Nucleus accumbens (tissue), 56 donors: ENCODE measurements at regions not wholly inside any gene's neighbourhood (a gene's known extent, or its start where the extent isn't known, plus 50 kb on each side); places are given as distances from the start of the nearest gene placed in this dataset.

Source experiments
- DNase-seq, 56 donors: peaks; one replicate each; lab custom pipeline; 2025; lab: John Stamatoyannopoulos, UW

DNA sequence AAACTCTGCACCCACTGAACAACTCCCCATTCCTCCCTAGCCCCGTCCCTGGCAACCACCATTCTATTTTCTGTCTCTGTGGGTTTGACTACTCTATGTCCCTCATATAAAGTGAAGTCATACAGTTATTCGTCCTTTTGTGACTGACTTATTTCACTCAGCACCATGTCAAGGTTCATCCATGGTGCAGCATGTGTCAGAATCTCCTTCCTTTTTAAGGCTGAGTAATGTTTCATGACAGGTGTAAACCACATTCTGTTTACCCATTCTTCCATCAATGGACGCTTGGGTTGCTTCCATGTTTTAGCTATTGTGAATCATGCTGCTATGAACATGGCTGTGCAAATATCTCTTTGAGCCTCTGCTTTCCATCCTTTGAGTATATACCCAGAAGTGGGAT is 192.3 kb upstream of the NSMCE3 start:
- no peak for DNase-seq

DNA sequence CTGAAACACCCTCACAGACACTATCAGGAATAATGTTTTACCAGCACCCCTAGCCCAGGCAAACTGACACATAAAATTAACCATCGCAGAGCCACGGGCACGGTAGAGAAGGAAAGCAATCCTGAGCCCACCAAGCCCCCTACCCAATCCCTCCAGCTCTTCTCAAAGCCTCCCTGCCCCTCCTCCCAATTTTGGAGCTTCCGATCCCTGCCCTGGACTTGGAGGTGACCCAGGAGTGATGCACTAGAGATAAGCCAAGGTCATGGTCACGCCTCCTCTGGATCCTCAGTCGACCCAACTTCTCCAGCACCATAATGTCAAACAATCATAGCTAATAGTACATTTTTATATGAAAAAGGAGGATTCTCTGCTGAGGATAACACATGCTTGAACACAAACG is 188.7 kb upstream of the NSMCE3 start:
- DNase-seq: no peak

DNA sequence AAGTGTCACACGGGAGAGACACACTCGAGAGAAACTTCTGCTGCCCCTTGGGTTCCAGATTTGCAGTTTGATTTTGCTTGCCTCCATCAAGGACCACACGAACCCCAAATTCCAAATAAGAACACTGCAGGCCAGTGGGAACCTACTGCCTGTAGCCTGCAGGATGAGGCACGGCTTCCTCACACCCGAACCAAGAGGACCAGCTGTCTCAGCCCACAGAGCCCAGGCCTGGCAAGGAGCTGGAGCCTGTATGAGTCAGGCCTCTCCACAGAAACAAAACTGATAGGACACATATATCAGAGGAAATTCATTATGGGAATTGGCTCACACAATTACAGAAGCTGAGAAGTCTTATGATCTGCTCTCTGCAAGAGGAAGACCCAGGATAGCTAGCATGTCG is 188.1 kb upstream of the NSMCE3 start:
- no peak for DNase-seq

DNA sequence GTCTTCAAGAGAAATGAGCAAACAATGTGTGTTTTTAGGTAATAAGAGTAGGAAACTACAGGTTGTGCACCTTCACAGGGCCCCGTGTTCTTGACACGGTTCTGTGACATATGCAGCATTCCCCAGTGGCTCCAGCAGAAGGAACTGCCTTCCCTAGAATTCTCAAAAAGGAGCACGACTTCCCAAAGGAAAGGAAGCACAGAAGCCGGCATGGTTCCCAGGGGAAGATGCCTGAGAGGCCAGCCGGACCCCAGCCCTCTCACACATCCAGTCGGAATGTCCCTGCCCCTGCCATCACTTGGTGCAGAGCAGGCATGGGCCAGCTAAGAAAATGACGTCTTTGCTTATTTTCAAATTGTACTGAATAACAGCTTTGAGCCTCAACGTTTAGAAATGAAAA is 187.3 kb upstream of the NSMCE3 start:
- no peak for DNase-seq

DNA sequence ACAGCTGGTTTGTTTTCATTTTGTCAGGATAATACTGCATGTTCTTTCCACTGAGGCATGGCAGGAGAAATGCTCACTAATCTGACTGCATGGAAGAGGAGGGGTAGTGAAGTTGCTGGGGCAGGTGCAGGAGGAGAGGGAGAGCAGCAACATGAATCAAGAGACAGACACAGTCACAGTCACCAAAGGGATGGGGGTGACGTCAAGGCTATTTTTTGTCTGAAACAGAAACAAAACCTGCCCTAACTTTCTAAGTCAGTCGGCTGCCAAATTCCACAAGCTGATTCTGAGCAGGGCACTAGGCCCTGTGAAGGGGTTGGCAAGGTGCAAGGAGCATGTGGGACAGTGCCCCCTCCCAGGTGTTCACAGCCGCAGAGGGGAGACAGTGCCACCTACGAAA is 186.6 kb upstream of the NSMCE3 start:
- no peak for DNase-seq

DNA sequence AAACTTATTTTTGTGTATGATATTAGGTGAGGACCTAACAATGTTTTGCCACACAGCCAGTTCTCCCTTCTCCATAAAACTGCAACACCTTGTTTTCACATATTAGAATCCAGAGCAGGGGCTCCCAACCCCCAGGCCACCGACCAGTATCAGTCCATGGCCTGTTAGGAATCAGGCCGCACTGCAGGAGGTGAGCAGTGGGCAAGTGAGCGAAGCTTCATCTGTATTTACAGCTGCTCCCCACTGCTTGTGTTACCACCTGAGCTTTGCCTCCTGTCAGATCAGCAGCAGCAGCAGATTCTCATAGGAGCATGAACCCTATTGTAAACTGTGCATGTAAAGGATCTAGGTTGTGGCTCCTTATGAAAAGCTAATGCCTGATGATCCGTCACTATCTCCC is 185.9 kb upstream of the NSMCE3 start:
- no peak for DNase-seq

DNA sequence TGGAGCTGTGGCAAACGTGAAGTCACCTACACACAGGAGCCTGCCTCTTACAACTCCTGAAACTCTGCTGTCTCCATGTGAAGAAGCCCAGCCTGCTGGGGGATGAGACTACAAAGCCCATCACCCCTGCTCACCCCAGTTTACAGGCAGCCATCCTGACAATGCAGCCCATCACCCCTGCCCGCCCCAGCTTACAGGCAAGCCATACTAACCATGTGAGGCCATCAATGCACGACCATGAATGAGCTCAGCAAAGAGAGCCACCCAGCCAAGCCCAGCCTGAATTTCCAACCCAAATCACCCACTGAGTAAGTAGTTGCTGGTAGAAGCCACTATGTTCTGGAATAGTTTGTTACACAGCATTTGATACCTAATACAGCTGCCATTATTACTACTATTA is 185.4 kb upstream of the NSMCE3 start:
- DNase-seq: no peak

DNA sequence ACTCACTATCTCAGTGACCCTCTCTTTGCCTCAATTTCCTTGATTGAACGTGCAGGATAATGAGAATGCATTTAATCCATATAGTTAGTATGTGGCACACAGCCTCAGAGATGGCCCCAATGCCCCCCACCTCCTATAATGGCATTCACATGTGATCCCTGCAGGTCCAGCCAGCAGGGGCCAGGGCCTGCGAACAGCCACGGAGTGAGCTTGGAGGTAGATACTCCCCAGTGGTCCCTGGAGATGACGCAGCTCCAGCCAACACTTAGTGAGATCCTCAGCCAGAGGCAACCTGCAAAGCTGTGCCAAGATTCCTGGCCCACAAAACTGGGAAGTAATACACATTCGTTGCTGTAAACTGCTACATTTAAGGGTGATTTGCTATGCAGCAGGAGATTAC is 184.9 kb upstream of the NSMCE3 start:
- DNase-seq: no peak

DNA sequence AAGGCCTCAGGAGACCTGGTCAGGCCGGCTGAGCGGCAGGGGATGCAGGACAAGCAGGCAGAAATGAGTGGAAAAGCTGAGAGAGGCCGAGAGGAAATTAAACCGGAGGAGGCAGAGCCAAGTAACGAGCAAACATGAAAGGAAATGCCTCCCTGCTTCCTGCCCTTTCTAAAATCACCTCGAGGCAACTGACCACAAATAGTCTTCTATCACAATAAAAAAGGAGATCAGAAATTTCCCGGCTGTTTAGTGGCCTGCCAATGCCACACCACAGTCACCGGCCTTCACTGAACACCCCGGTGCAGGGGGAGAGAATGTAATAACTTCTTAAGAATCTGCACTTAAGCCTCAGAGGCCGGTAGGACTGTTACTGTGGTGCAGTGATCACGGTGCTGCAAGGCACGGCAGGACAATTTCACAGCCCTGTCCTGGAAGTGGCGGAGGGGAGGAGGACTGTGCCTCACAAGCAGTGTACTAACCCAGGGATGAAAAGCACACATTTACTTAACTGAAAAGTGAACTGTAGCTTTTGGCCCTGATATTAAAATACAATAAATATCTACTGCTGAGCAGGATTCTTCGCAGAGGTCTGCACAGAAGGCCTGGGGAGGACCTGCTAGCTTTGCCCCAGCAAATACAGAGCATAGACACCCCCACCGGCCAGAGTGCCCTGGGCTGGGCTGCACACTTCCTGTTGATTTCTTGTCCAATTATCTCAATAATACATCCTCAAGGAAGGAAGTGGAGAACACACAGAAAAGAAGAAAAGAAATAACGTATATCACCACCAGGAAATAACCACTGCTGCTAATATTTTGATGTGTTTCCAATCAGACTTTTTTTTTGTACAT is 183.5 kb upstream of the NSMCE3 start:
- DNase-seq: no peak

DNA sequence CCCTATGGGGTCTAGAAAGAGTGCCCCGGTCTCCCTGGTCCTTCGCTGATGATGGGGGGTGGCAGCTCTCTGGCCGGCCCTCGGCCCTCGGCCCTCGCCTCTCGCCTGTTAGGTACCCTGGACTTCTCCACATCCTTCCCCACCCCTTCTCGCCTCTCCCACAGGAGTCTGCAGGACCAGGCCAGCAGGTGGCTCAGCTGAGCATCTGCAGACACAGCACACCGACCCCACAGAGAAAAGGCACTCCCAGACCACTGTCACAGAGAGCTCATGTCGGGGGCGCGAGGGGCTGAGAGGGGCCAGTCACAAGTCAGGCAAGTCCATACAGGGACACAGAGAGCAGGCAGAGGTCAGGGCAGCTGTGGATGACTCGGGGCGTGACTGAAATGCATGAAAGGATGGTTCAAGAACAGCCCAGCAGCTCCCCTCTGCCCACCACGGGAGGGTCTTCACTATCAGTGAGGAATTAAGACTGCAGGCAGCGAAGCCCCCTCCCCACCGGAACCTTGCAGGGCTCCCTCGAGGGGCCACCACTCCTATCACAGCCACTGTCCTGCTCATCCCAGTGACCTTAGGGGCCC is 181.7 kb upstream of the NSMCE3 start:
- DNase-seq: no peak

DNA sequence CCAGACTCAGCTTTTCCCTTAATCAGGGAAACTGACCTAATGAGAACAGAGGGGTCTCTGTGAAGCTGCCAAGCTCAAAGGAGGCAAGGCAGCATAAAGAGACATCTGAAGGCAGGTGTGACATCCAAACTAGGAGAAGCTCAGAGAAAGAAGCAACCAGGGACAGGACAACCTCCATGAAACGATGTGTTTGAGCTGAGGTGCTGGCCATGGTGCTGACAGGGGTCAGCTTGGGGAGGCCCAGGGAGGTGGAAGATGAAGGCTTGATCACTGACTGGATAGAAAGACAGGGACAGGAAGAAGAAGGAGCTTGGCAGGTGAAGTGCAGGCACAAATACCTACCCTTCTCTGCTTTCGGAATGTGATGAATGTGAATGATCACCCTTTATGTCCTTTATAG is 179.5 kb upstream of the NSMCE3 start:
- no peak for DNase-seq

DNA sequence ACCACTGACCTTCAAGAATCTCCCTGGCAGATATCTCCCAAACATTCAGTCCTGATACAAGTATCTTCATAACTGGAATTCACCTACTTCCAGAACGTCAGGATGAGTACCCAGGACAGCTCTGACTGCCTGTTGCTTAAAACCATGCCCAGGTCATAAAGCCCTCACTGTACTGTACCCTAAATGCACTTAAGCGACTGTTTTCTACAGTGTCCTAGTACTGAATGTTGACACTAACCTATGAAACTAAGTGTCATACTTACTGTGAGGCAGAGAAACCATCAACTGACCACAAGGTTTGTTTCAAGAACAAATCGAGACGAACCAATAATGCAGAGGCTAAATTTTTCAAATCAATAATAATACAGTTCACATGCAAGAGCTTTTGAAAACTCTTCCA is 178.7 kb upstream of the NSMCE3 start:
- DNase-seq: no peak

DNA sequence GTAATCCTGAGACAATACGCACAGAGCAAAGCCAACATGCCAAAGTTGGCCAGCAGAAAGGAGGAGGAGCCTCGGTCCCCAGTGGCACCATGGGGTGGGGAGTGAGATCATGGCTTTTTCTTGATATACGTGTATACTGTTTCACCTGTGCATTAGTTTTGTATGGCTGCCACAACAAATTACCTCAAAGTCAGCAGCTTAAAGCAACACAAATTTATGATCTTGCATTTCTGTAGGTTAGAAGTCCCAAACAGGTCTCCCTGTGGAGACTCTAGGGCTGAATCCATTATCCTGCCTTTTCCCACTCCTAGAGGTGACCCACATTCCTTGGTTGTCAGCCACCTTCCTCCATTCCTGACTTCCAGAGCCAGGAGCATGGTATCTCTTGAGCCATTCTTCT is 176.9 kb upstream of the NSMCE3 start:
- no peak for DNase-seq

DNA sequence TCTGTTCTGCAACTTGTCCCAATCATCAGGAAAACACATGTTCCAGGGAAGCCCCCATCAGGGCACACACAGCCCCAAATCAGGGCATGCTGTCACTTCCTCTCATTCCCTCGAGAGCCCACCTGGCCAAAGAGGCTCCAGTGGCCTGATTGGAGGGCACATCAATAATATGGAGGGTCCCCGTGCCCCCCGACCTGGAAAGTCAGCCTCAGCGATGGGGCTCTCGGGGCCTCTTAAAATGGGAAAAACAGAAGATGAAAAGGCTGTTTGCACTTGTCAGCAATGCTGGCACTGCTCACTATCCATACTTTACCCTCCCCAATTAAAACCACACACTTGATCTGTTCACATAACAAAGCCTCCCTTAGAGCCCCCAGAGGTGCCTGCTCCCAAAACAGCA is 172.9 kb upstream of the NSMCE3 start:
- no peak for DNase-seq

DNA sequence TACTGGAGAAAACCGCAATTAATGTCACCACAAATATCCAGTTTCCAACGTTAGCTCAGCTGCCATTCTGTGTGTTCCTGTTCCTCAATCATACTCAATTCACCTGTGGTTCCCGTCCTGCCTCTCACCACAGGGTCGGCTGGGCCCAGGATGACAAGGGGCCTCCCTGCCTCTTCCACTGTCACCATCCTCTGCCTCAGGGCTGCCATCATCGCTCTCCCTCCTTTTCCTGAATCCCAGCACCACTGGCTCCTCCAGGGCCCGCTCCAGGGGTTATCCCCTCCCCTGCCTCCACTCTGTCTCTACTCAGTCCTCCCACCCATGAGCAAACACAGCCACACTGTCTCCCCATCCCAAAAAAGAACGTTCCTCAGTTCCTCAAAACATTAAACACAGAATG is 170.9 kb upstream of the NSMCE3 start:
- DNase-seq: no peak

DNA sequence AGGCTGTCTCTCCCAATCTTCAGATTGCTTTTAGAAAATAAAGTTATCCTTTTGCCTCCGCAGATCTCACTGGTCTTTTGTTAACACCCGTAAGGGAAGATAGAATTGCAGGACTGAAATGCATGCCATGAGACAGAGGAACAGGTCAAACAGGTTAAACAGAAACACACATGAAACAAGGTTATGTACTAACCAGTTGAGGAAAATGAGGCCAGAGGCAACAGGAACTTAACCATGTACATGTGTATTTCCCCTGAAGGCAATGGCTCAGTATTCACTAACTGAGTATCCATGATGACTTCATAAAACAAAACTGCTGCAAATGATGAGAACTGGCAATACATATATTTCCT is 169.1 kb upstream of the NSMCE3 start:
- DNase-seq: no peak

DNA sequence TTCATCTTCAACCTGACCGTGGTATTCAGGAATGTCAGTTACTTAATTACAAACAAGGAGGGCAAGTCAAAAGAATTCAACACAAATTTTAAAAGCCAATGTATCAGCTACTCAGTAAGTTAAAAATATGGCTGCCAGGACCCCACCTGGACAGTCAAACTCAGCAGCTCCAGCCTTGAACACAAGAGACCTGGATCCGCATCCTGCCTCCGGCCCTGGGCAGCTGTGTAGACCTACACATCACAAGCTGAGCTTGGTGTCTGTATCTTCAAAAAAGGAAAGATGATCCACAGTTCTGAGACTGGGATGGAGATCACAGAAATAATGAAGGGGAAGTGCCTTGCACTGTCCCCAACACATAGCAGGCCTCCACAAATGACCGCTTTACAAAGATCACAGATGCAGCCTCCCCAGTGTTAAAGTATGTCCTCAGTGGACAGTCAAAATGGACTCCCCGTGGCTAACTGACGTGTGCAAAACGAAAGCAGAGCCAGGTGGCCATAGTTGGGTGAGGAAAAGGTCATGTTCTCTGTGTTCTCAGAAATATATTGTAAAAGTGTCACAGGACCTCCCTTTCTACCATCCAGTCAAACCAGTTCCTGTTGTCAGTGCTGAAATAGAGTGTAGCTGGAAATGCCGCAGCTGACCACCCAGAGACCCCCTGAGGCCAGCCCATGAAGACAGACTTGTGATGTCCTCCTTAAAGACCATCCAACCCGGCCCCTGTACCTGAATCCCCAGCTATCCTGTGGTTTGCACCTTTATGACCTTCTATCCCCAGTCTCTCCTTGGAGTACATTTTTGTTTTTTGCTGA is 168.5 kb upstream of the NSMCE3 start:
- DNase-seq: no peak

DNA sequence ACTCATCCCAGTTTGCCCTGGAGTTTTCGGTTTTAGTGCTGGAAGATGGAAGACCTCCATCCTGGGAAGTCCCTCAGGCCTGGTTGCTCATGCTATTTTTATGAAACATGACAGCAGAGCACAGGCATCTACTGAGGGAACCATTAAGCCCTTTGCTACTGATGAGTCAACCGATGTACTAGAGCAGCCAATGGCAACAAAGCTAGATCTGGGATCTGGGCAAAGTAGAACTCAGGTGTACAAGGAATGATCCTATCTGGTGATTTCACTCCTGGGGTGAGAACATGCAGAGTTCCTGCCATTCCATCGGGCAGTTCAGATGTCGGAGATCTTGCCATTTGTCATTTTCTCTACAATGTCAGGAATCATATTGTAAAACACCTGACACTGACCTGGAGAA is 166.2 kb upstream of the NSMCE3 start:
- DNase-seq: no peak

DNA sequence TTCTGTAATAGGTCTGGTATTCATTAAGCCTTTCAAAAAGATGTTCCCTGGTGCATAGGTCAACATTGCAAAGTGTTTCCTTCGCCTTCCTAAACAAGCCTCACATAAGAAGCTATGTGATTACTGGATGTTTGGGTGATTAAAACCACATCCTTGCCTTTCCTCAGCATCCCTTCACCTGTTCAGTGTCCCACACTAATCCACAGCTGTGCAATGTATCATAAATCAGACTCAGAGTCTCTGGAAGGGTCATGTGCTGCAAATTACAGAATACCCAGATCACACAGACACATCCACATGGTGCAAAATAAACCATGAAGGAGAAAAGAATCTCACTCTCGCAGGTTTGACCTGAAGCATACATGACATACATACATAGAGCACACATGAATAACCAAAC is 164.7 kb upstream of the NSMCE3 start:
- no peak for DNase-seq

DNA sequence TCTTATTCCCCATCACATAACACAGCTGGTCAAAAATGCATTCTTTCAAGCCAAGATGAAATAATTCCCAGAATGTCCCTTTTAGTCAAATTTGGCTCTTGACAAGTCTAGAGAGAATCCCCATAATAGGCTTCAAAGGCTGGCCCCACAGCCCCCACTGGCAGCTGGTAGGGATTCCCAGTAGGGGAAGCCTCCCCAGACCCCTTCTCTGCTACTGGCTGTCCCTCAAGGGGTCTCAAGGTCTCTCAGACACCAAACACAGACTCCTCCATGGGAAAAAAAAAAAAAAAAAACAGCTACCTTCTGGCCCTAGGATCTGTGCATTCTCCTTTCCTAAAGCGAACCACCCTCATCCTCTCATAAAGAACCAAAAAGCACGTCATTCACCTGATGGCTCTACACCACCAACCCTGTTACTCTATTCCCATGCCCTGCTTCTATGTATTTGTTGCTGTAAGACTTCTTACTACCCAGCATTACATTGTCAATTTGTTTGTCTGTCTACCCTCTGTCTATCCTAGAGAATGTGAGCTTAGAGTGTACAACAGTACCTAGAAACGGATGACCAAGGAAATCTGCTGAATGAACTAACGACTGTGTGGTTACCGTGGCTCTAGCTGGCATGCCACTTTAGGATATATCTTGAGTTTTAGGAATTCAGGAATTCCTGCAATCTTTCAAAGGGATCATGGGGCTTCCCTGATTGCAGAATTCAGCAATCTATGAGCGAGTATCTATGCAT is 164.1 kb upstream of the NSMCE3 start:
- DNase-seq: no peak

DNA sequence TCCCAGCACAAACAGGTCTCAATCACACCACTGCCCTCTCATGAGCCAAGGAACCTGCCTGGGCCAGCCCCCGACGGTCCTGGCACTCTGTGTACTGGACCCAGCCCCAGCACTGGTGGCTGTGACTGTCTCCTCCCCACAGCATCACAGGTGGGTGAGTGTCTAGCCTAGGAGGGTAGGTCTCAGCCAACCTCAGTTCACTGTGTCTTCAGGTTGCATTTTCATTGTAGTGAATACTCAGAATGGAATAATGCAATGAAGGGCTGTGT is 163.4 kb upstream of the NSMCE3 start:
- no peak for DNase-seq
